ENCODE measurements at regions not wholly inside any gene's neighbourhood (a gene's known extent, or its start where the extent isn't known, plus 50 kb on each side); places are given as distances from the start of the nearest gene placed in this dataset.

DNA sequence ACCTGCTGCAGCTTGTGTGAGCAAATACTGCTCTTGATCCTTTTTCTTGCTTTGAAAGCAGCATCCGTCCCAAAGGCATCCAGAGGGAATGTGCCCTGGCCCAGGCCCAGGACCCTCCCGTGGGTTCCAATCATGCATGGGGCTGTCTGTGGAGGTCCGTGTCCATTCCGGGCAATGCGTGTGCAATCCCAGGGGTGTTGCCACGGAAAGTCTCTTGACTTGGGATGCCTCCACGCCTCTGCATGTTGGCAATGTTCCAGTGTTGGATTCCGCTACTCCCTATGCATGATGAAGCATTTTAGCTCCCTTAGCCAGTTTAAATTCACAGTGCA, 105.7 kb downstream of the SNRPN start:
- Histone ChIP-seq H3K4me1 (ENCODE audit: control insufficient read depth, insufficient read depth, low read length) (no peaks in the 10 kb centered on the region), H3K27ac (ENCODE audit: low read depth, low read length) (no peak overlapping the region), H3K9ac (ENCODE audit: low read length) (no peak overlapping the region), H3K4me3 (ENCODE audit: low read length) (no peak overlapping the region), H3K36me3 (ENCODE audit: control insufficient read depth, insufficient read depth, low read length) (peaks cover 91% of the 10 kb centered on the region), H3K27me3 (ENCODE audit: control insufficient read depth, insufficient read depth, low read length) (no peaks in the 10 kb centered on the region)

DNA sequence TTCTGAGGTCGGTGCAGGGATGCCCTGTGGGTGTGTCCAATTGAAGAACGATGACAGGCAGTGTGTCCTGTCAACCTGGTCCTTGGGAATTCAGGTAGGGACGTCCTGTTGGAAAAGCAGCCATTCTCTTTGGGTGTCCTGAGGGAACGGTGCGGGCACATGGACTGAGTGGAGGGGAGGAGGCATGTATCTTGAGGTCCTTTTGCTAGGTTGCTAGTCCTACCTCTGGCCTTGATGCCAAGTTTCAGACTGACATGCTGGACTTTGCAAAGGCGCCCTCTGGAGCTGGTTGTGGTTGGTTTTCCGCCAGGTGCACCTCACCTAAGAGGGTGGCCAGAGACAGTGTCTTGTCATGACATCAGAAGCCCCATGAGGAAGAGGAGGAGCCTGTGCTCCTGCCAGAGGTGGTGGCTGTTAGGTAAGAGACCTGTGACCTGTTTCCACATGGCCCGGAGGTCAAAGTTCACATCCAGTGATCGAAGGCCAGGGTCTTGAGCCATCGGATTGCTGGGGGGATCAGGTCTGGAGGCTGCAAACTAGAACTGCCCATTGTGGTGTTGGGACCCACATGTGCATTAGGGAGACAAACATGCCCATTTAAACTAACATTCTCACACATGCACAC, 106.3 kb downstream of the SNRPN start:
- H3K27ac ChIP-seq (ENCODE audit: low read depth, low read length), result no peak overlapping the region
- H3K4me1 ChIP-seq (ENCODE audit: control insufficient read depth, insufficient read depth, low read length), result no peaks in the 10 kb centered on the region
- no peak overlapping the region for H3K4me3 ChIP-seq (ENCODE audit: low read length)
- H3K9ac ChIP-seq (ENCODE audit: low read length), result no peak overlapping the region
- no peaks in the 10 kb centered on the region for H3K27me3 ChIP-seq (ENCODE audit: control insufficient read depth, insufficient read depth, low read length)
- peaks cover 92% of the 10 kb centered on the region for H3K36me3 ChIP-seq (ENCODE audit: control insufficient read depth, insufficient read depth, low read length)

DNA sequence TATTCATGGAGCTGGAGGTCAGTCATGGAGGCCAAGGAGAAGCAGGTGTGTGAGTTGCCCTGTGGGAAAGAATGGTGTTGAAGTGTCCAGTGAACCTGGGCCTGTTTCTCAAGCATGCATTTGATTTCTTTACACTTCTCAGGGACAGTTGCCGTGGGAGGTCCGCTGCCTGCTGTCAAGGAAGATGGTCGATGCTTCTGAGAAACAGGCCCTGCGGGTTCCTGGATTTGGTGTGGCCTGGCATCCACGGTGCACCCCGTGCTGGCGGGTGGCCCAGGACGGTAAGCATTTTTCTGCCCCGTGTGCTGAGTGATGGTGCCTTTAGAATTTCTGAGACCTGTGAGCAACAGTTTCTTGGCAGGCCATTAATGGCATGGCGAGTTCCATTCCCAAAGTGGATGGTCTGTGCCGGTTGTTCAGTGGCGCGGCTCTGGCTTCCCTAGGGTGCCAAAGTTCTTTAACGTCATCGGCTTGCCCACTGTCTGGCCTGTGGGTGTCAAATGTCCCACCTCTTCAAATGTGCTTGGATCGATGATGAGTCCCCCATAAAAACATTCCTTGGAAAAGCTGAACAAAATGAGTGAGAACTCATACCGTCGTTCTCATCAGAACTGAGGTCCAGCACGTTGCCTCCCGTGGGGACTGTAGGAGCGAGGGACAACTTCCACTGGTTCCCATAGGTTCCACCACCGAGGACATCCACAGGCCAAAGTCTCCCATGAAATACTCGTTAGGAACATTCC, 107.2 kb downstream of the SNRPN start:
- no peaks in the 10 kb centered on the region for H3K4me1 ChIP-seq (ENCODE audit: control insufficient read depth, insufficient read depth, low read length)
- peak overlapping the region; percentile 21 for H3K4me3 ChIP-seq (ENCODE audit: low read length)
- H3K36me3 ChIP-seq (ENCODE audit: control insufficient read depth, insufficient read depth, low read length), result peaks cover 90% of the 10 kb centered on the region

DNA sequence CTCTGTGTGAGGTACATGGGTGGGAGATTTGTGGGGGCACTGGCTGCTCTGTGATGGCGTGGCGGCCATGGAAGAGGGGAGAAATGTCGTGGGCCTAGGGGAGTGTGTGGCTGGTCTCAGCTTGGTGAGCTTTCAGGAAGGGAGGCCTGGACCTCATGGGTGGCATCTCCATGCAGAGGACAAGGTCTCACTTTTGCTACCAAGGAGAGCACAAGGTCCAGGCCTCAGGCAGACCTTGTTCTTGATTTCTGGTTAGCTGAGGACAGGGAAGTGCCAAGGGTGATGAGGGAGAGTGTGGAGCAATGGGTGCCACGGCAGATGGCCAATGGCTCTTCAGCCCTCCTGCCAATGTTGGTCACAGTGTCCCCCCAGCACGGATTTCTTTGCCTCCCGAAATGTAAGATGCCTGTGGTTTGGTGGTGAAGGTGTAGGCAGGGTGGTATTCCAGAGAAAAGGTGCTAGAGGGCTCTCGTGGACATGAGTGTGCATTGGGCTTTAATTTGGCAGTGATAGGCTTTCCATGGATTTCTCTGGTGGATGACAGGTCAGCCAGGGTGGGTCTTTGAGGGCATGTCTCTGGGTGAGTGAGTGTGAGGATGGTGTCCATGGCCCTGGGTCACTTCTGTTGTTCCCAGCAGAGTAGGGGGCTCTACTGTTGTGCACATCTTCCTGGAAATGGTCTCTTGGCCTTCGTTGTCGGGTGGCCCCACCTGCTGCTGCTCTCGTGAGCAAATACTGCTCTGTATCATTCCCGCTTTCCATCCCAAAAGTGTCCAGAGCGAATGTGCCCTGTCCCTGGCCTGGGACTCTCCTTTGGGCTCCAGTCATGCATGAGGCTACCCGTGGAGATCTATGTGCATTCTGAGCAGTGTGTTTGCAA, 108.0 kb downstream of the SNRPN start:
- Histone ChIP-seq H3K9ac (ENCODE audit: low read length) (no peak overlapping the region), H3K27ac (ENCODE audit: low read depth, low read length) (no peak overlapping the region), H3K4me3 (ENCODE audit: low read length) (peak overlapping the region; percentile 21), H3K27me3 (ENCODE audit: control insufficient read depth, insufficient read depth, low read length) (no peaks in the 10 kb centered on the region), H3K4me1 (ENCODE audit: control insufficient read depth, insufficient read depth, low read length) (no peaks in the 10 kb centered on the region), H3K36me3 (ENCODE audit: control insufficient read depth, insufficient read depth, low read length) (peaks cover 90% of the 10 kb centered on the region)

More for the DNA sequence above, 107.2 kb downstream of the SNRPN start:
- Histone ChIP-seq H3K27me3 (ENCODE audit: control insufficient read depth, insufficient read depth, low read length) (no peaks in the 10 kb centered on the region), H3K9ac (ENCODE audit: low read length) (no peak overlapping the region), H3K27ac (ENCODE audit: low read depth, low read length) (no peak overlapping the region)

DNA sequence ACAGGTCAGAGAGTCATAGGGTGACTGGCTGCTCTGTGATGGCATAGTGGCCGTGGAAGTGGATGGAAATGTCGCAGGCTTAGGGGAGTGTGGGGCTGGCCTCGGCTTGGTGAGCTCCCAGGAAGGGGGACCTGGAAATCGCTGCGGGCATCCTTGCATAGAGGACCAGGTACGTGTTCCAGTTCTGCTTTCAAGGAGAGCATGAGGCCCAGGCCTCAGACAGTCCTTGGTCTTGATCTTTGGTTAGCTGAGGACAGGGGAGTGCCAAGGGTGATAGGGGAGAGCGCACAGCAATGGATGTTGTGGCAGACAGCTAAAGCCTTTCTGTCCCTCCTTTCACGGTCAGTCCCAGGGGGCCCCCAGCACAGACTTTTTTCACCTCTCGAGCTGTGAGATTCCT, 110.5 kb downstream of the SNRPN start:
- no peaks in the 10 kb centered on the region for H3K27me3 ChIP-seq (ENCODE audit: control insufficient read depth, insufficient read depth, low read length)
- no peaks in the 10 kb centered on the region for H3K4me1 ChIP-seq (ENCODE audit: control insufficient read depth, insufficient read depth, low read length)
- H3K4me3 ChIP-seq (ENCODE audit: low read length), result no peak overlapping the region
- peaks cover 90% of the 10 kb centered on the region for H3K36me3 ChIP-seq (ENCODE audit: control insufficient read depth, insufficient read depth, low read length)
- H3K27ac ChIP-seq (ENCODE audit: low read depth, low read length), result no peak overlapping the region
- no peak overlapping the region for H3K9ac ChIP-seq (ENCODE audit: low read length)

DNA sequence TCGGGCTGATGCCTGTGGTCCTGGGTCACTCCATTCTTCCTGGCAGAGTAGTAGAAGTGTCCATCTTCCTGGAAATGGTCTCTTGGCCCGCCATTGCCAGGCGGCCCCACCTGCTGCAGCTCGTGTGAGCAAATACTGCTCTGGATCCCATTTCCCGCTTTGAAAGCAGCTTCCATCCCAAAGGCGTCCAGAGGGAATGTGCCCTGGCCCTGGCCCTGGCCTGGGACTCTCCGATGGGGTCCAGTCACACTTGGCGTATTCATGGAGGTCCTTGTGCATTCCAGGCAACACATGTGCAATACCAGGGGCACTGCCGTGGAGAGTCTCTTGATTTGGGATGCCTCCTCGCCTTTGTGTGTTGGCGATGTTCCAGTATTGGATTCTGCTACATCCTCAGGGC, 111.1 kb downstream of the SNRPN start:
- no peaks in the 10 kb centered on the region for H3K4me1 ChIP-seq (ENCODE audit: control insufficient read depth, insufficient read depth, low read length)
- H3K36me3 ChIP-seq (ENCODE audit: control insufficient read depth, insufficient read depth, low read length), result peaks cover 90% of the 10 kb centered on the region
- H3K4me3 ChIP-seq (ENCODE audit: low read length), result no peak overlapping the region
- no peak overlapping the region for H3K27ac ChIP-seq (ENCODE audit: low read depth, low read length)
- no peaks in the 10 kb centered on the region for H3K27me3 ChIP-seq (ENCODE audit: control insufficient read depth, insufficient read depth, low read length)
- H3K9ac ChIP-seq (ENCODE audit: low read length), result no peak overlapping the region

DNA sequence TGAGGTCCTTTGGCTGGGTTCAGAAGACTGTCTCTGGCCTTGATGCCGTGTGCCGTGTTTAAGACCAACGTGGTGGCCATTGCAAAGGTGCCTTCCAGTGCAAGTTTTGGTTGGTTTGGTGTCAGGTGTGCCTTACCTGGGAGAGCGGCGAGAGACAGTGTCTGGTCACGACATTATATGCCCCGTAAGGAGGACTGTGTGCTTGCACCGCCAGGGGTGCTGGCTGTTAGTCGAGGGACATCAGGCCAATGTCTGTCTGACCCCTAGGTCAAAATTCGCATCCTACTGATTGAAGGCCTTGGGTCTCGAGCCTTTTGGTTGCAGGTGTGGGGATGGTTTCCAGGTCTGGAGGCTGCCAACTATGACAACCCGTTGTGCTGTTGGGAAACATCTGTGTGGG, 111.9 kb downstream of the SNRPN start:
- H3K9ac ChIP-seq (ENCODE audit: low read length), result no peak overlapping the region
- no peaks in the 10 kb centered on the region for H3K4me1 ChIP-seq (ENCODE audit: control insufficient read depth, insufficient read depth, low read length)
- H3K36me3 ChIP-seq (ENCODE audit: control insufficient read depth, insufficient read depth, low read length), result peaks cover 92% of the 10 kb centered on the region
- no peak overlapping the region for H3K4me3 ChIP-seq (ENCODE audit: low read length)
- no peaks in the 10 kb centered on the region for H3K27me3 ChIP-seq (ENCODE audit: control insufficient read depth, insufficient read depth, low read length)
- H3K27ac ChIP-seq (ENCODE audit: low read depth, low read length), result no peak overlapping the region

DNA sequence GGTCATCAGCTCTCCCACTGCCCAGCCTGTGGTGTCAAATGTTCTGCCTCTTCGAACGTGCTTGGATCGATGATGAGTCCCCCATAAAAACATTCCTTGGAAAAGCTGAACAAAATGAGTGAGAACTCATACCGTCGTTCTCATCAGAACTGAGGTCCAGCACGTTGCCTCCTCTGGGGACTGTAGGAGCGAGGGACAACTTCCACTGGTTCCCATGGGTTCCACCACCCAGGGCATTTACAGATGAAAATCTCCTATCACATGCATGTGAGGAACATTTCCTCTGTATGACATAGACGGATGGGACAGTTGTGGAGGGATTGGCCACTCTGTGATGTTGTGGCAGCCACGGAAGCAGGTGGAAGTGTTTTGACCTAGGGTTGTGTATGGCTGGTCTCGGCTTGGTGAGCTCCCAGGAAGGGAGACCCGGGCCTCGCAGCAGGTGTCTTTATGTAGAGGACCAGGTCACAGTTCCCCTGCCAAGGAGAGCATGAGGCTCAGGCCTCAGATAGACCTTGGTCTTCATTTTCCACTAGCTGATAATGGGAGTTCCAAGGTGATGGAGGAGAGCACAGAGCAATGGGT, 113.0 kb downstream of the SNRPN start:
- H3K4me3 ChIP-seq (ENCODE audit: low read length), result no peak overlapping the region
- H3K27me3 ChIP-seq (ENCODE audit: control insufficient read depth, insufficient read depth, low read length), result no peaks in the 10 kb centered on the region
- peaks cover 92% of the 10 kb centered on the region for H3K36me3 ChIP-seq (ENCODE audit: control insufficient read depth, insufficient read depth, low read length)
- no peak overlapping the region for H3K9ac ChIP-seq (ENCODE audit: low read length)
- H3K4me1 ChIP-seq (ENCODE audit: control insufficient read depth, insufficient read depth, low read length), result no peaks in the 10 kb centered on the region
- H3K27ac ChIP-seq (ENCODE audit: low read depth, low read length), result no peak overlapping the region

DNA sequence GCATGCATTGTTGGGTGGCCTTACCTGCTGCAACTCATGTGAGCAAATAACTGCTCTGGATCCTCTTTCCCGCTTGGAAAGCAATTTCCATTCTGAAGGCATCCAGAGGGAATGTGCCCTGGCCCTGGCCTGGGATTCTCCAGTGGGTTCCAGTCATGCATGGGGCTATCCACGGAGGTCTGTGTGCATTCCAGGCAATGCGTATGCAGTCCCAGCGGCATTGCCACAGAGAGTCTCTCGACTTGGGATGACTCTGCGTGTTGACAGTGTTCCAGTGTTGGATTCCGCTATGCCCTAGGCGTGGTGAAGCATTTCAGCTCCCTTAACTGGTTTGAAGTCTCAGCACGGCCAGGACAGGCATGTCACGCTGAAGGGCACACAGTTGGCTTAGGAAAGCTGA, 113.9 kb downstream of the SNRPN start:
- Histone ChIP-seq H3K4me3 (ENCODE audit: low read length) (peak overlapping the region; percentile 24), H3K36me3 (ENCODE audit: control insufficient read depth, insufficient read depth, low read length) (peaks cover 89% of the 10 kb centered on the region), H3K27me3 (ENCODE audit: control insufficient read depth, insufficient read depth, low read length) (no peaks in the 10 kb centered on the region), H3K9ac (ENCODE audit: low read length) (no peak overlapping the region), H3K27ac (ENCODE audit: low read depth, low read length) (no peak overlapping the region), H3K4me1 (ENCODE audit: control insufficient read depth, insufficient read depth, low read length) (no peaks in the 10 kb centered on the region)

DNA sequence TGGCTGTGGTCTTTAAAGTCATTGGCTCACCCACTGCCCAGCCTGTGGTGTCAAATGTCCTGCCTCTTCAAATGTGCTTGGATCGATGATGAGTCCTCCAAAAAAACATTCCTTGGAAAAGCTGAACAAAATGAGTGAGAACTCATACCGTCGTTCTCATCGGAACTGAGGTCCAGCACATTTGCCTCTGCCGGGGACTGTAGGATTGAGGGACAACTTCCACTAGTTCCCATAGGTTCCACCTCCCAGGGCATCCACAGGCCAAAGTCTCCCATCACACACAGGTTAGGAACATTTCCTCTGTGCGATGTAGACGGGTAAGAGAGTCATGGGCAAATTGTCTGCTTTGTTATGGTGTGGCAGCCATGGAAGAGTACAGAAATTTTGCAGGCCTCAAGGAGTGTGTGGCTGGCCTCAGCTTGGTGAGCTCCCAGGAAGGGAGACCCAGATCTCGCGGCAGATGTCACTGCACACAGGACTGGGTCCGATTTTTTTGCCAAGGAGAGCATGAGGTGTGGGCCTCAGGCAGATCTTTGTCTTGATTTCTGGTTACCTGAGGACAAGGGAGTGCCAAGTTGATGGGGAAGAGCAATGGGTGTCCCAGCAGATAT, 115.7 kb downstream of the SNRPN start:
- H3K9ac ChIP-seq (ENCODE audit: low read length), result no peak overlapping the region
- H3K4me3 ChIP-seq (ENCODE audit: low read length), result no peak overlapping the region
- H3K4me1 ChIP-seq (ENCODE audit: control insufficient read depth, insufficient read depth, low read length), result no peaks in the 10 kb centered on the region
- H3K27ac ChIP-seq (ENCODE audit: low read depth, low read length), result no peak overlapping the region
- no peaks in the 10 kb centered on the region for H3K27me3 ChIP-seq (ENCODE audit: control insufficient read depth, insufficient read depth, low read length)
- H3K36me3 ChIP-seq (ENCODE audit: control insufficient read depth, insufficient read depth, low read length), result peaks cover 91% of the 10 kb centered on the region

DNA sequence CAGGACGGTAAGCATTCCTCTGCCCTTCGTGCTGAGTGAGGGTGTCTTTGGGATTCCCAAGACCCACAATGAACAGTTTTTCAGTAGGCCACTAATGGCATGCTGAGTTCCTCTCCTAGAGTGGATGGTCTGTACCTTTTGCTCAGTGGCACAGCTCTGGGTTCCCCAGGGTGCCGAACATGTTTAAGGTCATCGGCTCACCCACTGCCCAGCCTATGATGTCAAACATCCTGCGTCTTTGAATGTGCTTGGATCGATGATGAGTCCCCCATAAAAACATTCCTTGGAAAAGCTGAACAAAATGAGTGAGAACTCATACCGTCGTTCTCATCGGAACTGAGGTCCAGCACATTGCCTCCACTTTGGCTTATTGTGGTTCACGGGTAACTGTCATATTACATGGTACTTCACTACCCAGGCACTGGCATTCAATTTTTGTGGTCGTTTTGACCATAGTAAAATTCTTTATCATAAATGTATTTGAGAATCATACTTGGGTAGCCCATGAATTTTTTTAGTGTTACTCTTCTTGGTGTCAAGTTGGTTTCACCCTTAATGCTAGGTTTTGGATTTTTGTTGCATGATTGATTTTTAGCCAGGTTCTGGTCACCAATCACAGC, 118.2 kb downstream of the SNRPN start:
- peaks cover 93% of the 10 kb centered on the region for H3K36me3 ChIP-seq (ENCODE audit: control insufficient read depth, insufficient read depth, low read length)
- no peak overlapping the region for H3K4me3 ChIP-seq (ENCODE audit: low read length)
- no peaks in the 10 kb centered on the region for H3K27me3 ChIP-seq (ENCODE audit: control insufficient read depth, insufficient read depth, low read length)
- H3K27ac ChIP-seq (ENCODE audit: low read depth, low read length), result no peak overlapping the region
- H3K9ac ChIP-seq (ENCODE audit: low read length), result no peak overlapping the region
- no peaks in the 10 kb centered on the region for H3K4me1 ChIP-seq (ENCODE audit: control insufficient read depth, insufficient read depth, low read length)

DNA sequence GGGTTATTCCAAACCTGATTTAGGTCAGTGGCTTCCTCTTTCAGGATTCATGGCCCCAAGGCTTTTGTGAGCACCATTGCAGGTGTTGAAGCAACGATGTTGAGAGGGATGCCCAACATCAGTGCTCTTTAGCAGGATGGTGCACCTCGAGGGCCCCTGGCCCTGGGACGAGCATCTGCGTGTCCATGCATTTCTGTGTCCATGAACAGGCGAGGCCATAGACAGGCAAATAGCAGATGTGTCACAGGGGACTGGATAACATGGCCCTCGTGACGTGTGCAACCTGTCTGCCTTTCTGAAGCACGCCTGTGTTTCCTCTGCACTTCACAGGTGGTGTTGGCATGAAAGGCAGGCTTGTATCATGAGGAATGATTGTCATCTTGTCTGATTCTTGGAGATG, 132.3 kb downstream of the SNRPN start:
- Histone ChIP-seq H3K4me3 (ENCODE audit: low read length) (no peak overlapping the region), H3K27ac (ENCODE audit: low read depth, low read length) (no peak overlapping the region), H3K36me3 (ENCODE audit: control insufficient read depth, insufficient read depth, low read length) (peaks cover 65% of the 10 kb centered on the region), H3K4me1 (ENCODE audit: control insufficient read depth, insufficient read depth, low read length) (no peaks in the 10 kb centered on the region), H3K27me3 (ENCODE audit: control insufficient read depth, insufficient read depth, low read length) (no peaks in the 10 kb centered on the region), H3K9ac (ENCODE audit: low read length) (no peak overlapping the region)
